ENCODE measurements at regions not wholly inside any gene's neighbourhood (a gene's known extent, or its start where the extent isn't known, plus 50 kb on each side); places are given as distances from the start of the nearest gene placed in this dataset.

DNA sequence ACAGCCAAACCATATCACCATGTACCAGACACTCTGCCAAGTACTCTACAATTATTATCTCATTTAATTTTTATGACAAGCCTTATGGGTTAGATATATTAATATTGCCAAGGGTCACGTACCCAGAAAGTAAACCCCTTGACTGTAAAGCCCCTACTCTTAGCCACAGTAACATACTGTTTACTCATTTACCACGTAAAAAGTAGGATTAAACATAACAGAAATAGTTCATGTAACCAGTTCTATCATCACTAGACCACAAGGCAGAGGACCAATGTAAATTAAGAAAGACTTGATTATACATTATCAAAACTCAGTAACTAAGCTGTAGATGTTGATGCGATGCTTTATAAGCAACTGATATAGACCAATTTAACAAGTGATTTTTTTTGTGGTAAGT lies 101.5 kb upstream of the CNTNAP4 start:
- no peak for TF ChIP-seq CTCF (IDR thresholded peaks at IDR 0.05)
- Mint-ChIP-seq H3K9me3 (peaks cover 21% of the 10 kb centered on the region), H3K36me3 (ENCODE audit: low read depth) (no peaks in the 10 kb centered on the region), H3K27me3 (no peaks in the 10 kb centered on the region), H3K27ac (no peak overlapping the region), H3K4me3 (no peak overlapping the region), H3K4me1 (ENCODE audit: low read depth) (no peaks in the 10 kb centered on the region)
- DNase-seq, result no peak
- intact Hi-C loops (cut with micrococcal nuclease), result no loop called here
- ATAC-seq, result no peak
- CTCF ChIA-PET, result no interaction called here
- POLR2A ChIA-PET, result no interaction called here

DNA sequence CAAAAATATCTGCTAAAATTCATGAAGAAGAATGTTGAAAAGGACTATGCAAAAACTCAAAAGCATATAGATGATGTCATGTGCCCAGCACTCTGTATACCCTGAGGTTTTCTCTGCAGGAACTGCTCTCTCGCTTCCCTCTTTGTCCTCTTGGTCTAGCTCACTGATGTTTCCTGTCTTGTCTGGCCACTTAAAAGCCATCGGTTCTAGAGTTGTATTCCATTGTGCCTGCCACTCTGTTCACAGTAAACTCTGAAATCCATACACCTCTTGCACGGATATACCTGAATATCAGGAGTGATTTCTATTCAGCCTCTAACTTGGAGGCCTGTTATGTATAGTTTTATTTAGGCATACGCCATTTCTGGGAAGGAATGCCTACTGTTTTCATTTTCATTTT lies 101.0 kb upstream of the CNTNAP4 start:
- Mint-ChIP-seq H3K36me3 (ENCODE audit: low read depth) (no peaks in the 10 kb centered on the region), H3K4me1 (ENCODE audit: low read depth) (no peaks in the 10 kb centered on the region), H3K27ac (no peak overlapping the region), H3K27me3 (no peaks in the 10 kb centered on the region), H3K9me3 (peaks cover 21% of the 10 kb centered on the region), H3K4me3 (no peak overlapping the region)
- DNase-seq (no peak), ATAC-seq (no peak)
- no peak for TF ChIP-seq CTCF (IDR thresholded peaks at IDR 0.05)
- CTCF ChIA-PET, result no interaction called here
- intact Hi-C loops (cut with micrococcal nuclease), result no loop called here
- POLR2A ChIA-PET, result no interaction called here

GRCh38 chr16:76176616-76177015 lies 100.6 kb upstream of the CNTNAP4 start:
- ChIA-PET POLR2A (no interaction called here), CTCF (no interaction called here)
- TF ChIP-seq CTCF (IDR thresholded peaks at IDR 0.05), result no peak
- H3K27me3 Mint-ChIP-seq, result no peaks in the 10 kb centered on the region
- intact Hi-C loops (cut with micrococcal nuclease), result no loop called here
- H3K4me3 Mint-ChIP-seq, result no peak overlapping the region
- no peak for ATAC-seq
- H3K9me3 Mint-ChIP-seq, result peaks cover 19% of the 10 kb centered on the region
- no peak for DNase-seq
- H3K4me1 Mint-ChIP-seq (ENCODE audit: low read depth), result no peaks in the 10 kb centered on the region
- H3K27ac Mint-ChIP-seq, result no peak overlapping the region
- H3K36me3 Mint-ChIP-seq (ENCODE audit: low read depth), result no peaks in the 10 kb centered on the region

DNA sequence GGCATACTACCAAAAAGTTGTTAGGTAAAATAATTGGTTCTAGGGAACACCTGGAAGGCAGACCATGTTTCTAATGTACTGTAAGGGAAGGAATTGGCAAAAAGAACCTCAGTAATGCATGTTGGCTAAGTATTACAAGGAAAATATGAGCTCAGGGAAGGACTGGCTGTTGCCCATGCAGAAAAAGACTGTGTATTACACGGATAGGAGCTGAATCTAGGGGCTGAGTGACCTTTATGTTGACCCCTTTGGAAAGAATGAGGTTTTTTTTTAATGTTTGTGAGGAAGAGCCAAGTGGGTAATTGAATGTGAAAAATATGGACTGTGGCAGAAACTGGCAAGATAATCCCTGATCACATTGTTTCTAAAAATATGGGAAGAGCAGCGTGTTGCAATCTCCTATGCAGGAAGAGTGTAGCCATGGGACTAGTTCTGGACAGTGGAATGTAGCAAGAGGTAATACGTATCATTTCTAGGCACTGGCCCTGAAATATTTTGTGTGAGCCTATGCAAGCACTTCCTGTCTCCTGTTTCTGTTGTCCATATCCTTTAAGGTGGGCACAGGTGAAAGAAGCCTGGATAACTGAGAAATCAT lies 95.1 kb upstream of the CNTNAP4 start:
- no peak for ATAC-seq

DNA sequence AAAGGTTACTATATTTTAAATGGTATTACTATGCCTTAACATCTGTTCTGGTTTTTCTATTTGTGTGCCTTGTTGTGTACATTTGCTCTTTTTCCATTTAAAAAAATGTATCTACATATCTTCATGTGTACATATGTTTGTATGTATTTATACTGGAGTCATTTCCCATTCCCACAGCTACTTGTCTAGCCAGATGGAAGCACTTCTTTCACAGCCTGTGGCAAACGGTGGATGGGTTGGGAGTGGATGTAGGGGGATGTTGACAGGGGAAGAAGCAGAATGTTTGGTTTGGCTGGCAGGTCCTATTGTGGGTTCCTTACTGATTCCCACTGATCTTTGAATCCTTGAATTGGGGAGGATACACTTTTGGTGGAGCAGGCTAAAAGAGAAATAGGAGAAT lies 93.6 kb upstream of the CNTNAP4 start:
- CTCF ChIA-PET, result no interaction called here
- no peak for DNase-seq
- H3K27me3 Mint-ChIP-seq, result no peaks in the 10 kb centered on the region
- ATAC-seq, result no peak
- no peaks in the 10 kb centered on the region for H3K36me3 Mint-ChIP-seq (ENCODE audit: low read depth)
- TF ChIP-seq CTCF (IDR thresholded peaks at IDR 0.05), result no peak
- no peak overlapping the region for H3K27ac Mint-ChIP-seq
- POLR2A ChIA-PET, result no interaction called here
- no peaks in the 10 kb centered on the region for H3K4me1 Mint-ChIP-seq (ENCODE audit: low read depth)
- intact Hi-C loops (cut with micrococcal nuclease), result no loop called here
- H3K9me3 Mint-ChIP-seq, result peaks cover 25% of the 10 kb centered on the region
- H3K4me3 Mint-ChIP-seq, result no peak overlapping the region

More for the DNA sequence above, 95.1 kb upstream of the CNTNAP4 start:
- CTCF ChIA-PET, result no interaction called here
- H3K27me3 Mint-ChIP-seq, result no peaks in the 10 kb centered on the region
- H3K36me3 Mint-ChIP-seq (ENCODE audit: low read depth), result no peaks in the 10 kb centered on the region
- no peak for TF ChIP-seq CTCF (IDR thresholded peaks at IDR 0.05)
- no peaks in the 10 kb centered on the region for H3K4me1 Mint-ChIP-seq (ENCODE audit: low read depth)
- DNase-seq, result no peak
- H3K27ac Mint-ChIP-seq, result no peak overlapping the region
- peaks cover 15% of the 10 kb centered on the region for H3K9me3 Mint-ChIP-seq
- intact Hi-C loops (cut with micrococcal nuclease), result no loop called here
- POLR2A ChIA-PET, result no interaction called here
- H3K4me3 Mint-ChIP-seq, result no peak overlapping the region

Data from activated CD8-positive, alpha-beta T cell treated with anti-CD3 and anti-CD28 coated beads for 36 hours (primary cell).